ENCODE measurements at regions not wholly inside any gene's neighbourhood (a gene's known extent, or its start where the extent isn't known, plus 50 kb on each side); places are given as distances from the start of the nearest gene placed in this dataset.

- H3K4me2 ChIP-seq: no peak overlapping the region
- no peak overlapping the region for H2AFZ ChIP-seq
- no peak for DNase-seq
- POLR2A ChIA-PET (ENCODE audit: unreplicated experiment): no interaction called here
- no TSS peak for BruUV-seq (replicated peaks)
- no peaks in the 10 kb centered on the region for H3K4me1 ChIP-seq (replicated peaks; ENCODE audit: insufficient read depth)
- no peak overlapping the region for H3K27ac ChIP-seq
- no peaks in the 10 kb centered on the region for H3K27me3 ChIP-seq (ENCODE audit: insufficient read depth, low read depth)
- no peak overlapping the region for H3K4me3 ChIP-seq
- no peaks in the 10 kb centered on the region for H4K20me1 ChIP-seq (ENCODE audit: insufficient read depth)
- peaks cover 3% of the 10 kb centered on the region; the same call in 1 of the 2 replicates for H3K9me2 ChIP-seq (ENCODE audit: insufficient read depth)
- H3K36me3 ChIP-seq (ENCODE audit: low read depth): no peaks in the 10 kb centered on the region
- intact Hi-C loops (cut with micrococcal nuclease; ENCODE audit: unreplicated experiment): no loop called here
- no peaks in the 10 kb centered on the region for H3K79me2 ChIP-seq (ENCODE audit: low read depth)
- no peaks in the 10 kb centered on the region for H3K9me3 ChIP-seq (ENCODE audit: insufficient read depth, low read depth)
- CTCF ChIA-PET: no interaction called here
- no peak for TF ChIP-seq CTCF (conservative IDR thresholded peaks at IDR 0.05)
- TF ChIP-seq EZH2 (IDR thresholded peaks at IDR 0.05; ENCODE audit: low read depth): no peak
- H3F3A ChIP-seq (ENCODE audit: insufficient read depth, low read depth): no peaks in the 10 kb centered on the region
These were observed 77.4 kb upstream of the OSR1 start for GRCh38 chr2:19435815-19436214.

- Histone ChIP-seq H3K79me2 (ENCODE audit: low read depth) (no peaks in the 10 kb centered on the region), H4K20me1 (ENCODE audit: insufficient read depth) (no peaks in the 10 kb centered on the region), H3K4me2 (no peak overlapping the region), H3K9me3 (ENCODE audit: insufficient read depth, low read depth) (no peaks in the 10 kb centered on the region), H3F3A (ENCODE audit: insufficient read depth, low read depth) (no peaks in the 10 kb centered on the region), H3K4me1 (replicated peaks; ENCODE audit: insufficient read depth) (no peaks in the 10 kb centered on the region), H3K27ac (no peak overlapping the region), H3K4me3 (no peak overlapping the region), H3K27me3 (ENCODE audit: insufficient read depth, low read depth) (no peaks in the 10 kb centered on the region), H3K36me3 (ENCODE audit: low read depth) (no peaks in the 10 kb centered on the region), H3K9me2 (ENCODE audit: insufficient read depth) (peaks cover 3% of the 10 kb centered on the region; the same call in 1 of the 2 replicates), H2AFZ (no peak overlapping the region)
- DNase-seq: no peak
- ChIA-PET CTCF (no interaction called here), POLR2A (ENCODE audit: unreplicated experiment) (interaction anchor here (0.6 kb wide), 1 partner anchor 229 kb away, joined by 7 read pairs; no protein-coding TSS in a partner anchor)
- no TSS peak for BruUV-seq (replicated peaks)
- no peak for TF ChIP-seq EZH2 (IDR thresholded peaks at IDR 0.05; ENCODE audit: low read depth)
- no peak for TF ChIP-seq CTCF (conservative IDR thresholded peaks at IDR 0.05)
- intact Hi-C loops (cut with micrococcal nuclease; ENCODE audit: unreplicated experiment): no loop called here
These were observed 76.0 kb upstream of the OSR1 start for GRCh38 chr2:19434413-19434812.

GRCh38 chr2:19426941-19427340 lies 68.5 kb upstream of the OSR1 start:
- no peak overlapping the region for H3K4me3 ChIP-seq
- no peaks in the 10 kb centered on the region for H3K27me3 ChIP-seq (ENCODE audit: insufficient read depth, low read depth)
- ChIA-PET POLR2A (ENCODE audit: unreplicated experiment) (no interaction called here), CTCF (no interaction called here)
- no peaks in the 10 kb centered on the region for H3K9me3 ChIP-seq (ENCODE audit: insufficient read depth, low read depth)
- no peaks in the 10 kb centered on the region; the same call in 1 of the 2 replicates for H3K9me2 ChIP-seq (ENCODE audit: insufficient read depth)
- no peaks in the 10 kb centered on the region for H3F3A ChIP-seq (ENCODE audit: insufficient read depth, low read depth)
- DNase-seq: no peak
- TF ChIP-seq EZH2 (IDR thresholded peaks at IDR 0.05; ENCODE audit: low read depth): no peak
- H3K36me3 ChIP-seq (ENCODE audit: low read depth): no peaks in the 10 kb centered on the region
- H3K4me2 ChIP-seq: no peak overlapping the region
- no peaks in the 10 kb centered on the region for H3K4me1 ChIP-seq (replicated peaks; ENCODE audit: insufficient read depth)
- BruUV-seq (replicated peaks): no TSS peak
- no peak overlapping the region for H3K27ac ChIP-seq
- intact Hi-C loops (cut with micrococcal nuclease; ENCODE audit: unreplicated experiment): no loop called here
- no peaks in the 10 kb centered on the region for H4K20me1 ChIP-seq (ENCODE audit: insufficient read depth)
- no peaks in the 10 kb centered on the region for H3K79me2 ChIP-seq (ENCODE audit: low read depth)
- no peak overlapping the region for H2AFZ ChIP-seq

- Histone ChIP-seq H3K4me3 (no peak overlapping the region), H4K20me1 (ENCODE audit: insufficient read depth) (no peaks in the 10 kb centered on the region), H3K79me2 (ENCODE audit: low read depth) (no peaks in the 10 kb centered on the region), H3K27ac (no peak overlapping the region), H3K36me3 (ENCODE audit: low read depth) (no peaks in the 10 kb centered on the region), H3K4me1 (replicated peaks; ENCODE audit: insufficient read depth) (no peaks in the 10 kb centered on the region), H3K9me3 (ENCODE audit: insufficient read depth, low read depth) (no peaks in the 10 kb centered on the region), H3K4me2 (no peak overlapping the region), H2AFZ (no peak overlapping the region), H3K9me2 (ENCODE audit: insufficient read depth) (no peaks in the 10 kb centered on the region; the same call in 1 of the 2 replicates), H3K27me3 (ENCODE audit: insufficient read depth, low read depth) (no peaks in the 10 kb centered on the region), H3F3A (ENCODE audit: insufficient read depth, low read depth) (no peaks in the 10 kb centered on the region)
- intact Hi-C loops (cut with micrococcal nuclease; ENCODE audit: unreplicated experiment): no loop called here
- ChIA-PET CTCF (no interaction called here), POLR2A (ENCODE audit: unreplicated experiment) (no interaction called here)
- no TSS peak for BruUV-seq (replicated peaks)
- no peak for DNase-seq
- TF ChIP-seq EZH2 (IDR thresholded peaks at IDR 0.05; ENCODE audit: low read depth): no peak
- no peak for TF ChIP-seq CTCF (conservative IDR thresholded peaks at IDR 0.05)
These were observed 67.7 kb upstream of the OSR1 start for GRCh38 chr2:19426144-19426543.
